ENCODE measurements at regions not wholly inside any gene's neighbourhood (a gene's known extent, or its start where the extent isn't known, plus 50 kb on each side); places are given as distances from the start of the nearest gene placed in this dataset.

- TF ChIP-seq TCF7L2 (IDR thresholded peaks at IDR 0.05; ENCODE audit: borderline replicate concordance, extremely low read depth, insufficient read depth, insufficient read length): no peak
- no peak for TF ChIP-seq RAD21 (IDR thresholded peaks at IDR 0.05; ENCODE audit: low read depth)
- TF ChIP-seq, protein P1, sequence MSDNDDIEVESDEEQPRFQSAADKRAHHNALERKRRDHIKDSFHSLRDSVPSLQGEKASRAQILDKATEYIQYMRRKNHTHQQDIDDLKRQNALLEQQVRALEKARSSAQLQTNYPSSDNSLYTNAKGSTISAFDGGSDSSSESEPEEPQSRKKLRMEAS (IDR thresholded peaks at IDR 0.05): no peak
- no peak for TF ChIP-seq EZH2phosphoT487 (IDR thresholded peaks at IDR 0.05; ENCODE audit: borderline replicate concordance)
- no peak for TF ChIP-seq SRF (IDR thresholded peaks at IDR 0.05; ENCODE audit: low read depth)
- TF ChIP-seq FOSL1 (IDR thresholded peaks at IDR 0.05; ENCODE audit: low read depth): no peak
- TF ChIP-seq ZFX (IDR thresholded peaks at IDR 0.05): no peak
- no peak for TF ChIP-seq POLR2AphosphoS5 (IDR thresholded peaks at IDR 0.05; ENCODE audit: low read depth, low read length)
- TF ChIP-seq YY1 (IDR thresholded peaks at IDR 0.05; ENCODE audit: extremely low read depth, insufficient replicate concordance, low read depth, low read length): no peak
- TF ChIP-seq, protein P2, sequence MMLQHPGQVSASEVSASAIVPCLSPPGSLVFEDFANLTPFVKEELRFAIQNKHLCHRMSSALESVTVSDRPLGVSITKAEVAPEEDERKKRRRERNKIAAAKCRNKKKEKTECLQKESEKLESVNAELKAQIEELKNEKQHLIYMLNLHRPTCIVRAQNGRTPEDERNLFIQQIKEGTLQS (IDR thresholded peaks at IDR 0.05): no peak
These were observed 52.8 kb upstream of the ENO4 start (continued) for GRCh38 chr10:116796469-116796868.

- ATAC-seq: peak; percentile 98
These were observed 52.3 kb upstream of the ENO4 start for GRCh38 chr10:116796910-116797513.

More at GRCh38 chr10:116796910-116797513, 52.3 kb upstream of the ENO4 start:
- H3K27ac ChIP-seq (ENCODE audit: low read depth, low read length): no peak overlapping the region
- no peaks in the 10 kb centered on the region for H3K36me3 ChIP-seq (ENCODE audit: control insufficient read depth in 1 of 2, insufficient read depth in 2 of 2, low read length in 2 of 2)
- BruUV-seq (replicated peaks): no TSS peak
- H3K9me3 ChIP-seq (ENCODE audit: control insufficient read depth in 1 of 2, insufficient read depth in 1 of 2, low read depth in 1 of 2, low read length in 2 of 2): no peaks in the 10 kb centered on the region
- CTCF ChIA-PET: interaction anchor here (0.6 to 25.9 kb wide), 22 partner anchors 9 to 522 kb away, joined by 3 to 629 read pairs (median 4); partner anchors contain the start of gene SHTN1
- peak; percentile 65 for DNase-seq (ENCODE audit: low read depth, low spot score)
- POLR2A ChIA-PET: interaction anchor here (1.0 to 2.7 kb wide), 2 partner anchors 369 to 378 kb away, joined by 4 to 13 read pairs; no protein-coding TSS in a partner anchor
- no peak overlapping the region for H2AFZ ChIP-seq (ENCODE audit: low read depth, low read length, poor library complexity, severe bottlenecking)
- intact Hi-C loops (cut with micrococcal nuclease): loop anchor here (1.0 kb wide), 3 partner anchors 277 to 379 kb away; no protein-coding TSS in a partner anchor
- H3K4me2 ChIP-seq (ENCODE audit: low read length): no peak overlapping the region
- H3K27me3 ChIP-seq (ENCODE audit: insufficient read depth, low read length): no peaks in the 10 kb centered on the region
- TF ChIP-seq ZNF274 (IDR thresholded peaks at IDR 0.05; ENCODE audit: low read depth, low read length) (no peak), YY1 (IDR thresholded peaks at IDR 0.05; ENCODE audit: extremely low read depth, insufficient replicate concordance, low read depth, low read length) (peak; percentile 36), RAD21 (IDR thresholded peaks at IDR 0.05; ENCODE audit: low read depth) (peak; percentile 100)
- TF ChIP-seq, protein P3, sequence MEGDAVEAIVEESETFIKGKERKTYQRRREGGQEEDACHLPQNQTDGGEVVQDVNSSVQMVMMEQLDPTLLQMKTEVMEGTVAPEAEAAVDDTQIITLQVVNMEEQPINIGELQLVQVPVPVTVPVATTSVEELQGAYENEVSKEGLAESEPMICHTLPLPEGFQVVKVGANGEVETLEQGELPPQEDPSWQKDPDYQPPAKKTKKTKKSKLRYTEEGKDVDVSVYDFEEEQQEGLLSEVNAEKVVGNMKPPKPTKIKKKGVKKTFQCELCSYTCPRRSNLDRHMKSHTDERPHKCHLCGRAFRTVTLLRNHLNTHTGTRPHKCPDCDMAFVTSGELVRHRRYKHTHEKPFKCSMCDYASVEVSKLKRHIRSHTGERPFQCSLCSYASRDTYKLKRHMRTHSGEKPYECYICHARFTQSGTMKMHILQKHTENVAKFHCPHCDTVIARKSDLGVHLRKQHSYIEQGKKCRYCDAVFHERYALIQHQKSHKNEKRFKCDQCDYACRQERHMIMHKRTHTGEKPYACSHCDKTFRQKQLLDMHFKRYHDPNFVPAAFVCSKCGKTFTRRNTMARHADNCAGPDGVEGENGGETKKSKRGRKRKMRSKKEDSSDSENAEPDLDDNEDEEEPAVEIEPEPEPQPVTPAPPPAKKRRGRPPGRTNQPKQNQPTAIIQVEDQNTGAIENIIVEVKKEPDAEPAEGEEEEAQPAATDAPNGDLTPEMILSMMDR (IDR thresholded peaks at IDR 0.05 in 2 of 3, conservative IDR thresholded peaks at IDR 0.05 in 1 of 3; ENCODE audit: borderline replicate concordance in 1 of 3, insufficient read depth in 1 of 3, low read depth in 2 of 3, low read length in 2 of 3): peak; percentile 98 to 100 (median 100)
- RAD21 ChIA-PET (ENCODE audit: low non-redundant PET in 1 of 2, low total read pairs in 2 of 2, uncharacterized antibody in 2 of 2, unreplicated experiment in 2 of 2): interaction anchor here (0.7 to 2.7 kb wide), 10 partner anchors 9 to 378 kb away, joined by 3 to 33 read pairs (median 5); partner anchors contain the start of gene ENO4 (in 1 of the 2)
- H3K4me1 ChIP-seq (ENCODE audit: control insufficient read depth in 1 of 2, insufficient read depth in 2 of 2, low read length in 2 of 2): no peaks in the 10 kb centered on the region
- H3K9me2 ChIP-seq (ENCODE audit: insufficient read depth): no peaks in the 10 kb centered on the region
- H4K20me1 ChIP-seq (ENCODE audit: insufficient read depth): no peaks in the 10 kb centered on the region
- no peaks in the 10 kb centered on the region for H3K79me2 ChIP-seq (ENCODE audit: insufficient read depth, low read length)
- no peak overlapping the region for H3K4me3 ChIP-seq (replicated peaks in 1 of 2; ENCODE audit: low read depth in 1 of 2, low read length in 2 of 2)
- H3K9ac ChIP-seq (ENCODE audit: low read length): no peak overlapping the region

Data from HCT116 (cell line).